ENCODE measurements at regions not wholly inside any gene's neighbourhood (a gene's known extent, or its start where the extent isn't known, plus 50 kb on each side); places are given as distances from the start of the nearest gene placed in this dataset.

DNA sequence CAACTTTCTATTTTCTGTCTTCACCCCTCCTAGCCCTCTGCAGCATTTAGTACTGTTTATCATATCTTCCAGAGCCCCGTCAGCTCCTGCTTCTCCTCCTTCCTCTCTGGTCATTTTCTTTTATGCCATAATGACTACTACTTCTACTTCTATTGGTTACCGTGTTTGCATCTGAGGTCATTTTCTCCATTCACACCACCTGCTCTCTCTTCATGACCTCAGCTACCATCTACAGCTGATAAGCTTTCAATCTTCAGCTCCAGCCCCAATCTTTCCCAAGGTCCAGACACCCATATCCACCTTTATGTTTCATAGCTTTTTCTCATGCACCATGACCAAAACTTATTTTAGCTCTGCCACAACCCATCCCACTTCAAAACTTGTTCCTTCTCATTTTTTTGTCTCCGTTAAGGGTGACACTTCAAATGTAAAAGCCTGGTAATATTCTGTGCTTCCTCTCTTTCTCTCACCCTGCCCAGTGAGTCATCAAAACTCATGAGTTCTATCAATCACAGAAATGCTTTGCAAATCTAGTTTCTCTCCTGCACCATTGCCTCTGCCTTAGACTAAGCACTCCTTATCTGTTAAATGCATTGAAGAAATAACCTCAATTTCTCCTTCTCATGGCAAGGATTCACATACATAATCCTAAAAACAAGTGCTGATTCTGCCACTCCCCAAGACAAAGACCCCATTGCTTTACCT is 71.3 kb upstream of the IQCM start:
- Histone ChIP-seq H3K36me3 (ENCODE audit: insufficient read depth, low read length) (no peaks in the 10 kb centered on the region), H3K27me3 (ENCODE audit: insufficient read depth, low read length, poor library complexity, severe bottlenecking) (no peaks in the 10 kb centered on the region), H3K4me3 (ENCODE audit: low read length, poor library complexity, severe bottlenecking) (no peak overlapping the region), H3K9me3 (ENCODE audit: insufficient read depth, low read depth, low read length) (no peaks in the 10 kb centered on the region), H3F3A (ENCODE audit: low read depth) (no peaks in the 10 kb centered on the region), H3K4me1 (ENCODE audit: insufficient read depth, low read length, poor library complexity, severe bottlenecking) (no peaks in the 10 kb centered on the region), H4K20me1 (ENCODE audit: insufficient read depth, low read length, poor library complexity, severe bottlenecking) (no peaks in the 10 kb centered on the region), H2AFZ (ENCODE audit: low read length) (no peak overlapping the region), H3K9ac (ENCODE audit: low read depth, low read length, poor library complexity, severe bottlenecking) (no peak overlapping the region), H3K9me2 (replicated peaks; ENCODE audit: low read depth, low read length) (no peaks in the 10 kb centered on the region), H3K79me2 (ENCODE audit: insufficient read depth, low read length) (no peaks in the 10 kb centered on the region), H3K4me2 (ENCODE audit: low read depth, low read length, poor library complexity, severe bottlenecking) (no peak overlapping the region)
- no peak for TF ChIP-seq EZH2phosphoT487 (IDR thresholded peaks at IDR 0.05; ENCODE audit: borderline replicate concordance)
- TF ChIP-seq, protein P1, sequence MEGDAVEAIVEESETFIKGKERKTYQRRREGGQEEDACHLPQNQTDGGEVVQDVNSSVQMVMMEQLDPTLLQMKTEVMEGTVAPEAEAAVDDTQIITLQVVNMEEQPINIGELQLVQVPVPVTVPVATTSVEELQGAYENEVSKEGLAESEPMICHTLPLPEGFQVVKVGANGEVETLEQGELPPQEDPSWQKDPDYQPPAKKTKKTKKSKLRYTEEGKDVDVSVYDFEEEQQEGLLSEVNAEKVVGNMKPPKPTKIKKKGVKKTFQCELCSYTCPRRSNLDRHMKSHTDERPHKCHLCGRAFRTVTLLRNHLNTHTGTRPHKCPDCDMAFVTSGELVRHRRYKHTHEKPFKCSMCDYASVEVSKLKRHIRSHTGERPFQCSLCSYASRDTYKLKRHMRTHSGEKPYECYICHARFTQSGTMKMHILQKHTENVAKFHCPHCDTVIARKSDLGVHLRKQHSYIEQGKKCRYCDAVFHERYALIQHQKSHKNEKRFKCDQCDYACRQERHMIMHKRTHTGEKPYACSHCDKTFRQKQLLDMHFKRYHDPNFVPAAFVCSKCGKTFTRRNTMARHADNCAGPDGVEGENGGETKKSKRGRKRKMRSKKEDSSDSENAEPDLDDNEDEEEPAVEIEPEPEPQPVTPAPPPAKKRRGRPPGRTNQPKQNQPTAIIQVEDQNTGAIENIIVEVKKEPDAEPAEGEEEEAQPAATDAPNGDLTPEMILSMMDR (conservative IDR thresholded peaks at IDR 0.05; ENCODE audit: low read length): no peak

- TF ChIP-seq EZH2phosphoT487 (IDR thresholded peaks at IDR 0.05; ENCODE audit: borderline replicate concordance): no peak
- TF ChIP-seq, protein P1 (conservative IDR thresholded peaks at IDR 0.05; ENCODE audit: low read length): no peak
- no peaks in the 10 kb centered on the region for H3K9me2 ChIP-seq (replicated peaks; ENCODE audit: low read depth, low read length)
- no peak overlapping the region for H3K4me2 ChIP-seq (ENCODE audit: low read depth, low read length, poor library complexity, severe bottlenecking)
- no peaks in the 10 kb centered on the region for H3K79me2 ChIP-seq (ENCODE audit: insufficient read depth, low read length)
- no peaks in the 10 kb centered on the region for H3F3A ChIP-seq (ENCODE audit: low read depth)
- no peaks in the 10 kb centered on the region for H3K9me3 ChIP-seq (ENCODE audit: insufficient read depth, low read depth, low read length)
- no peak overlapping the region for H3K4me3 ChIP-seq (ENCODE audit: low read length, poor library complexity, severe bottlenecking)
- H4K20me1 ChIP-seq (ENCODE audit: insufficient read depth, low read length, poor library complexity, severe bottlenecking): no peaks in the 10 kb centered on the region
- no peak overlapping the region for H2AFZ ChIP-seq (ENCODE audit: low read length)
- no peak overlapping the region for H3K9ac ChIP-seq (ENCODE audit: low read depth, low read length, poor library complexity, severe bottlenecking)
- no peaks in the 10 kb centered on the region for H3K4me1 ChIP-seq (ENCODE audit: insufficient read depth, low read length, poor library complexity, severe bottlenecking)
- H3K36me3 ChIP-seq (ENCODE audit: insufficient read depth, low read length): no peaks in the 10 kb centered on the region
- no peaks in the 10 kb centered on the region for H3K27me3 ChIP-seq (ENCODE audit: insufficient read depth, low read length, poor library complexity, severe bottlenecking)
Measured at GRCh38 chr4:149889991-149890390, 74.3 kb upstream of the IQCM start.

DNA sequence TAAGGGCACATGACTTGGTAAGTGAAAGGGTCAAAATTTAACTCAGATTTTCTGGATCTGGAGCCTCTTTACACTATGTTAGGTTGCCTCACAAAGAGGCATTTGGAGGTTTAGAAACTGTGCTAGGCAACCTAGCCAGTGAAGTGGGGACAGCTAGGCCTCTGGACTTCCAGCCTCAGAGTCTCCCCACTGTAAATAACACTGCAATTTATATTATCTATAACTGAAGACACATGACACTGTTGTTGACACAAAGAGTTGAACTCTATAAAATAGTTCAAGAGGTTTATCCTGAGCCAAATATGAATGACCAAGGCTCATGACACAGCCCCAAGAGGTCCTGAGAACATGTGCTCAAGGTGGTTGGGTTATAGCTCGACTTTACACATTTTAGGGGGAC is 74.9 kb upstream of the IQCM start:
- Histone ChIP-seq H3K9ac (ENCODE audit: low read depth, low read length, poor library complexity, severe bottlenecking) (no peak overlapping the region), H3K36me3 (ENCODE audit: insufficient read depth, low read length) (no peaks in the 10 kb centered on the region), H3K9me3 (ENCODE audit: insufficient read depth, low read depth, low read length) (no peaks in the 10 kb centered on the region), H3K4me3 (ENCODE audit: low read length, poor library complexity, severe bottlenecking) (no peak overlapping the region), H2AFZ (ENCODE audit: low read length) (no peak overlapping the region), H3K79me2 (ENCODE audit: insufficient read depth, low read length) (no peaks in the 10 kb centered on the region), H3K9me2 (replicated peaks; ENCODE audit: low read depth, low read length) (no peaks in the 10 kb centered on the region), H4K20me1 (ENCODE audit: insufficient read depth, low read length, poor library complexity, severe bottlenecking) (no peaks in the 10 kb centered on the region), H3F3A (ENCODE audit: low read depth) (no peaks in the 10 kb centered on the region), H3K27me3 (ENCODE audit: insufficient read depth, low read length, poor library complexity, severe bottlenecking) (no peaks in the 10 kb centered on the region), H3K4me1 (ENCODE audit: insufficient read depth, low read length, poor library complexity, severe bottlenecking) (no peaks in the 10 kb centered on the region), H3K4me2 (ENCODE audit: low read depth, low read length, poor library complexity, severe bottlenecking) (no peak overlapping the region)
- no peak for TF ChIP-seq EZH2phosphoT487 (IDR thresholded peaks at IDR 0.05; ENCODE audit: borderline replicate concordance)
- TF ChIP-seq, protein P1 (conservative IDR thresholded peaks at IDR 0.05; ENCODE audit: low read length): no peak
